CD14-positive monocyte (primary cell): ENCODE measurements at regions not wholly inside any gene's neighbourhood (a gene's known extent, or its start where the extent isn't known, plus 50 kb on each side); places are given as distances from the start of the nearest gene placed in this dataset.

ENCODE experiments used
- DNase-seq, 3 donors: peaks; one replicate each; pipeline ENCODE4 v3.0.0-alpha.2; 2011 to 2022
- H2AFZ ChIP-seq: 2 replicates; pipeline ENCODE4 v1.6.0; 2012; ENCODE audit warnings: mild to moderate bottlenecking, low read depth, low read length, inconsistent platforms; ENCODE audit not compliant: insufficient read depth, poor library complexity, severe bottlenecking
- H3K27ac ChIP-seq, 2 donors: 1 replicate in 1 of 2; 2 replicates in 1 of 2; pipeline ENCODE4 v1.5.1; 2012 to 2013; ENCODE audit warnings: low read length in 2 of 2, control low read depth in 1 of 2, inconsistent platforms in 1 of 2, low read depth in 1 of 2, mild to moderate bottlenecking in 1 of 2
- H3K27me3 ChIP-seq, 2 donors: one replicate each; pipeline versions ENCODE4 v1.6.0 to v1.6.1; 2011 to 2013; ENCODE audit warnings: low read length in 2 of 2; ENCODE audit not compliant: control insufficient read depth in 2 of 2, insufficient read depth in 2 of 2
- H3K36me3 ChIP-seq, 2 donors: replicated peaks in 1 of 2; 1 replicate in 1 of 2; 2 replicates in 1 of 2; pipeline versions ENCODE4 v1.5.1 to v1.6.1; 2012 to 2013; ENCODE audit warnings: low read length in 2 of 2, control low read depth in 1 of 2, inconsistent platforms in 1 of 2, mild to moderate bottlenecking in 1 of 2; ENCODE audit not compliant: insufficient read depth in 2 of 2, control insufficient read depth in 1 of 2
- H3K4me1 ChIP-seq, 2 donors: 1 replicate in 1 of 2; 2 replicates in 1 of 2; pipeline versions ENCODE4 v1.5.1 to v1.6.1; 2012 to 2013; ENCODE audit warnings: low read length in 2 of 2, control low read depth in 1 of 2, inconsistent platforms in 1 of 2, mild to moderate bottlenecking in 1 of 2, moderate library complexity in 1 of 2; ENCODE audit not compliant: insufficient read depth in 2 of 2, control insufficient read depth in 1 of 2
- H3K4me2 ChIP-seq: replicated peaks from 2 replicates; pipeline ENCODE3; 2012; ENCODE audit warnings: low read length, moderate library complexity, mild to moderate bottlenecking; ENCODE audit not compliant: poor library complexity, severe bottlenecking; ENCODE audit errors: extremely low read depth
- H3K4me3 ChIP-seq, 3 experiments: fragments of 200-600 bp in 1 of 3; sonication (generic) in 1 of 3; replicated peaks in 1 of 3; 1 replicate in 2 of 3; 2 replicates in 1 of 3; pipeline ENCODE4 v1.5.1; 2011 to 2013; ENCODE audit warnings: low read length in 3 of 3, mild to moderate bottlenecking in 3 of 3, control low read depth in 2 of 3, low read depth in 2 of 3, inconsistent platforms in 1 of 3, moderate library complexity in 1 of 3
- H3K79me2 ChIP-seq: 2 replicates; pipeline ENCODE4 v1.6.0; 2012; ENCODE audit warnings: mild to moderate bottlenecking, control low read depth, inconsistent platforms, low read length, moderate library complexity; ENCODE audit not compliant: insufficient read depth
- H3K9ac ChIP-seq: 2 replicates; pipeline ENCODE4 v1.6.0; 2017; ENCODE audit warnings: low read length, mild to moderate bottlenecking; ENCODE audit not compliant: insufficient read depth, poor library complexity, severe bottlenecking
- H3K9me3 ChIP-seq, 2 donors: replicated peaks in 1 of 2; 1 replicate in 1 of 2; 2 replicates in 1 of 2; pipeline versions ENCODE4 v1.5.1 to v1.6.1; 2012 to 2013; ENCODE audit warnings: low read length in 2 of 2, control low read depth in 1 of 2; ENCODE audit not compliant: control insufficient read depth in 1 of 2, insufficient read depth in 1 of 2
- H4K20me1 ChIP-seq: 2 replicates; pipeline ENCODE4 v1.6.0; 2012; ENCODE audit warnings: mild to moderate bottlenecking, low read length, control low read depth, moderate library complexity; ENCODE audit not compliant: insufficient read depth
- H3K27ac Mint-ChIP-seq, 7 donors: one replicate each; pipeline ENCODE4 v1.8.0; 2020; ENCODE audit warnings: mild to moderate bottlenecking in 7 of 7, mixed read lengths in 7 of 7, moderate library complexity in 6 of 7, inconsistent platforms in 2 of 7
- H3K27me3 Mint-ChIP-seq, 3 donors: one replicate each; pipeline ENCODE4 v1.8.0; 2021 to 2022; ENCODE audit warnings: low read depth in 3 of 3, mild to moderate bottlenecking in 3 of 3, mixed read lengths in 3 of 3, moderate library complexity in 3 of 3, inconsistent platforms in 1 of 3
- H3K36me3 Mint-ChIP-seq, 2 donors: one replicate each; pipeline ENCODE4 v1.8.0; 2020; ENCODE audit warnings: mixed read lengths in 2 of 2, inconsistent platforms in 1 of 2, mild to moderate bottlenecking in 1 of 2
- H3K4me1 Mint-ChIP-seq: one replicate; pipeline ENCODE4 v1.8.0; 2020; ENCODE audit warnings: mild to moderate bottlenecking, mixed read lengths
- H3K4me3 Mint-ChIP-seq, 2 donors: one replicate each; pipeline ENCODE4 v1.8.0; 2020; ENCODE audit warnings: mild to moderate bottlenecking in 2 of 2, mixed read lengths in 2 of 2, moderate library complexity in 1 of 2
- H3K9me3 Mint-ChIP-seq, 7 donors: one replicate each; pipeline ENCODE4 v1.8.0; 2020 to 2022; ENCODE audit warnings: mixed read lengths in 7 of 7, mild to moderate bottlenecking in 6 of 7, moderate library complexity in 6 of 7, inconsistent platforms in 2 of 7
- WGBS: methylation state at CpG from one replicate; pipeline ENCODE4 v1.1.5; 2013; ENCODE audit warnings: missing lambda C conversion rate; ENCODE audit not compliant: insufficient coverage; 5-methylcytosine and 5-hydroxymethylcytosine counted together
- intact Hi-C, 2 donors: fragments of 100-400 bp; cut with micrococcal nuclease; formaldehyde crosslinking; loops; one replicate each; pipeline versions ENCODE4 v1.15.0 to v1.15.1; 2023
- TF ChIP-seq, protein P1 (sequence below): fragments of 200-600 bp; IDR thresholded peaks from one replicate; pipeline ENCODE4 v1.8.0; 2022; ENCODE audit warnings: antibody characterized with exemption, mild to moderate bottlenecking

DNA sequence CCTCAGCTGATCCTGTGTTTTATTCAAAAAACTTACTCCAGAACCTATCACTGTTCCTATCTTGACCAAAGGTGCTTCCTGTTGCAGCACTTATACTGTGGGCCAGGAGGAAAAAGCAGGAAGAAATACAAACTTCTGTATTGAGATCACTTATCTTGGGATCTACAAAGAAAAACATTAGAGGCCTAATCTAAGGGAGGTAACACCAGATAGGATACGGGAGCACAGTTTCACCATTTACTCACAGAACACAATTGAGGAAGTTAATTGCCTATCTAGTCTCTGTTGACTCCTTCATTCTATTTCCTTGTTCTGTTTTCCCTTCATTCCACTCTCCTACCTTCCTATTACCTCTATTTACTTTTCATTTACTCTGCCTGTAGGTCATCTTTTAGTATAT, 287.2 kb upstream of the LINC00305 start:
- H3K27ac Mint-ChIP-seq = no peak overlapping the region
- peaks cover 0 to 2% (median 0%) of the 10 kb centered on the region in 3 donors for H3K27me3 Mint-ChIP-seq
- H4K20me1 ChIP-seq = no peaks in the 10 kb centered on the region
- no peaks in the 10 kb centered on the region for H3K79me2 ChIP-seq
- H3K27me3 ChIP-seq = no peaks in the 10 kb centered on the region
- H3K4me1 Mint-ChIP-seq = peaks cover 22% of the 10 kb centered on the region
- no peak overlapping the region for H3K9ac ChIP-seq
- no peaks in the 10 kb centered on the region for H3K36me3 ChIP-seq
- H3K4me2 ChIP-seq = no peak overlapping the region
- H3K9me3 ChIP-seq = peaks cover 10 to 17% of the 10 kb centered on the region in 2 donors
- H3K36me3 Mint-ChIP-seq = no peaks in the 10 kb centered on the region
- TF ChIP-seq, protein P1, sequence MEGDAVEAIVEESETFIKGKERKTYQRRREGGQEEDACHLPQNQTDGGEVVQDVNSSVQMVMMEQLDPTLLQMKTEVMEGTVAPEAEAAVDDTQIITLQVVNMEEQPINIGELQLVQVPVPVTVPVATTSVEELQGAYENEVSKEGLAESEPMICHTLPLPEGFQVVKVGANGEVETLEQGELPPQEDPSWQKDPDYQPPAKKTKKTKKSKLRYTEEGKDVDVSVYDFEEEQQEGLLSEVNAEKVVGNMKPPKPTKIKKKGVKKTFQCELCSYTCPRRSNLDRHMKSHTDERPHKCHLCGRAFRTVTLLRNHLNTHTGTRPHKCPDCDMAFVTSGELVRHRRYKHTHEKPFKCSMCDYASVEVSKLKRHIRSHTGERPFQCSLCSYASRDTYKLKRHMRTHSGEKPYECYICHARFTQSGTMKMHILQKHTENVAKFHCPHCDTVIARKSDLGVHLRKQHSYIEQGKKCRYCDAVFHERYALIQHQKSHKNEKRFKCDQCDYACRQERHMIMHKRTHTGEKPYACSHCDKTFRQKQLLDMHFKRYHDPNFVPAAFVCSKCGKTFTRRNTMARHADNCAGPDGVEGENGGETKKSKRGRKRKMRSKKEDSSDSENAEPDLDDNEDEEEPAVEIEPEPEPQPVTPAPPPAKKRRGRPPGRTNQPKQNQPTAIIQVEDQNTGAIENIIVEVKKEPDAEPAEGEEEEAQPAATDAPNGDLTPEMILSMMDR = no peak
- H3K4me3 ChIP-seq = no peak overlapping the region
- peaks cover 0 to 5% of the 10 kb centered on the region in 2 donors for H3K4me1 ChIP-seq
- no peak overlapping the region for H2AFZ ChIP-seq
- no peak overlapping the region for H3K27ac ChIP-seq
- peaks cover 5 to 20% (median 13%) of the 10 kb centered on the region in 7 donors for H3K9me3 Mint-ChIP-seq
- intact Hi-C loops = no loop called here
- no peak overlapping the region for H3K4me3 Mint-ChIP-seq
- WGBS = no CpG with 5 or more reads among the region's 1 CpG
- no peak for DNase-seq

DNA sequence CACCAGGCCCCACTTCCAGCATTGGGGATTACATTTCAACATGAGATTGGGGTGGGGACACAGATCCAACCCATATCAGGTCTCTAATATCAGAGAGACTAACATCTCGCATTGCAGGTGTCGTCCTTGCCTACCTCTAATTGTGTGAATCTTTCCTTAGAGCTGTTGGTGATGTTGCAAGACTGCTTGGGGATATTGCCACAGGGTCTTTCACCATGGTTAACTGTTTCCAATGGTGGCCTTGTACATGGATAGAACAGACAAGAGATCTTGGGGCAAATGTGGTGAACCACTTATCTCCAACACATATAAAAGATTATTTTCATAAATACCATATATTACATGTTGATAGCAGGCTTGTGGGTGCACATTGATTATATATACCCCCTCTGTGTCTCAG, 270.3 kb upstream of the LINC00305 start:
- H3K9me3 Mint-ChIP-seq = peaks cover 0 to 9% (median 3%) of the 10 kb centered on the region in 7 donors
- intact Hi-C loops = no loop called here
- H3K36me3 Mint-ChIP-seq = no peaks in the 10 kb centered on the region
- no peak overlapping the region for H3K4me2 ChIP-seq
- no peaks in the 10 kb centered on the region for H4K20me1 ChIP-seq
- H3K9me3 ChIP-seq = peaks cover 0 to 2% of the 10 kb centered on the region in 2 donors
- H3K27me3 ChIP-seq = no peaks in the 10 kb centered on the region
- H3K4me3 Mint-ChIP-seq = no peak overlapping the region
- peaks cover 6% of the 10 kb centered on the region for H3K4me1 Mint-ChIP-seq
- no peaks in the 10 kb centered on the region for H3K79me2 ChIP-seq
- no peak for DNase-seq
- no peaks in the 10 kb centered on the region for H3K27me3 Mint-ChIP-seq
- H3K27ac ChIP-seq = no peak overlapping the region
- no peak overlapping the region for H3K4me3 ChIP-seq
- WGBS = no CpG with 5 or more reads among the region's 2 CpGs
- no peak overlapping the region for H2AFZ ChIP-seq
- TF ChIP-seq, protein P1 = no peak
- H3K4me1 ChIP-seq = no peaks in the 10 kb centered on the region
- no peak overlapping the region for H3K9ac ChIP-seq
- no peak overlapping the region for H3K27ac Mint-ChIP-seq
- no peaks in the 10 kb centered on the region for H3K36me3 ChIP-seq
